SU-DHL-6 (cell line): ENCODE measurements at regions not wholly inside any gene's neighbourhood (a gene's known extent, or its start where the extent isn't known, plus 50 kb on each side); places are given as distances from the start of the nearest gene placed in this dataset.

Source experiments
- H2AFZ ChIP-seq: fragments of 200-600 bp; sonication (generic); 2 replicates; pipeline ENCODE4 v1.6.1; 2014; ENCODE audit warnings: low read depth, mild to moderate bottlenecking, moderate library complexity, mixed read lengths, antibody characterized with exemption, low read length; ENCODE audit not compliant: severe bottlenecking
- H3F3A ChIP-seq: fragments of 200-600 bp; shearing (Covaris generic); 2 replicates; pipeline ENCODE4 v1.6.0; 2016; ENCODE audit warnings: antibody characterized with exemption, mild to moderate bottlenecking; ENCODE audit not compliant: insufficient read depth
- H3K27ac ChIP-seq: fragments of 200-600 bp; sonication (generic); 2 replicates; pipeline ENCODE4 v1.5.1; 2016; ENCODE audit warnings: low read depth, mild to moderate bottlenecking, low read length, moderate library complexity, mixed read lengths
- H3K27me3 ChIP-seq: fragments of 200-600 bp; sonication (generic), shearing (Covaris generic); 2 replicates; pipeline ENCODE4 v1.6.0; 2014; ENCODE audit warnings: mild to moderate bottlenecking, low read length
- H3K36me3 ChIP-seq: fragments of 200-600 bp; sonication (generic); 2 replicates; pipeline ENCODE4 v1.6.1; 2014; ENCODE audit warnings: mild to moderate bottlenecking, low read length, mixed read lengths
- H3K4me2 ChIP-seq: fragments of 300-600, 200-600 bp; shearing (Covaris generic), sonication (generic); 2 replicates; pipeline ENCODE4 v1.6.0; 2014; ENCODE audit warnings: low read length, low read depth, mild to moderate bottlenecking; ENCODE audit not compliant: poor library complexity, severe bottlenecking
- H3K4me3 ChIP-seq: fragments of 200-600 bp; sonication (generic); 2 replicates; pipeline ENCODE4 v1.5.1; 2014; ENCODE audit warnings: antibody characterized with exemption, low read length, mild to moderate bottlenecking, mixed read lengths; ENCODE audit not compliant: insufficient read depth, poor library complexity, severe bottlenecking
- H3K79me2 ChIP-seq: fragments of 200-600 bp; sonication (generic); 2 replicates; pipeline ENCODE4 v1.6.1; 2014; ENCODE audit warnings: mild to moderate bottlenecking, low read length, moderate library complexity; ENCODE audit not compliant: insufficient read depth
- H3K9ac ChIP-seq: fragments of 200-600 bp; sonication (generic); 2 replicates; pipeline ENCODE4 v1.7.0; 2014; ENCODE audit warnings: mild to moderate bottlenecking, low read length
- H3K9me2 ChIP-seq: fragments of 200-600 bp; sonication (generic); replicated peaks from 2 replicates; pipeline ENCODE4 v1.6.1; 2014; ENCODE audit warnings: low read length; ENCODE audit not compliant: insufficient read depth
- H3K9me3 ChIP-seq: fragments of 200-600 bp; sonication (generic); 2 replicates; pipeline ENCODE4 v1.6.1; 2014; ENCODE audit warnings: low read length, mixed read lengths; ENCODE audit not compliant: insufficient read depth
- H4K20me1 ChIP-seq: fragments of 200-600 bp; sonication (generic); 2 replicates; pipeline ENCODE4 v1.6.1; 2014; ENCODE audit warnings: low read depth, mild to moderate bottlenecking, antibody characterized with exemption, low read length, moderate library complexity, mixed read lengths
- EZH2phosphoT487 ChIP-seq: fragments of 200-600 bp; sonication (generic), shearing (Covaris generic); conservative IDR thresholded peaks from 2 replicates; pipeline ENCODE4 v1.6.1; 2018; ENCODE audit warnings: mild to moderate bottlenecking, antibody characterized with exemption, low read length, moderate library complexity, mixed read lengths
- TF ChIP-seq, protein P1 (sequence below): fragments of 200-600 bp; sonication (generic); IDR thresholded peaks from one replicate; pipeline ENCODE4 v1.5.1; 2017; ENCODE audit warnings: antibody characterized with exemption, mild to moderate bottlenecking, low read length, moderate library complexity; ENCODE audit not compliant: insufficient read depth, poor library complexity, severe bottlenecking

DNA sequence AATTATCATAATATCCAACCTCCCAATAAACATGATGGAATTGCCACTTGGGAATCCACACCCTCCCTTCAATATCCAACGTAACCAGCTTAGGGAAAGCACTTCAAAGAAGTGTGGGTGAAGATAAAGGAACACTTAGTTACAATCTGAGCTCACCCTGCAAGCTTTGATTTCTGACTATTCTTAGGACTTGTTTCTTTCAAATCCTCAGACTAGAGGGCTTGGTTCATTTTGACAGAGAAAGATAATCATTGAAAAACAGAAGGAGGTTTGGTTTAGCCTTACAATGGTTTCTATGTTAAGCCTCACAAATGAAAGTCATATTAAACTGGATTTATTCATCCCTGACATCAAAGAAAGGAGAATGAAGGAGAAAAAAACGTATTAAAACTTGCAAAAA, 57.9 kb upstream of the SYT13 start:
- no peaks in the 10 kb centered on the region for H3F3A ChIP-seq
- no peak overlapping the region for H3K9ac ChIP-seq
- no peak overlapping the region for H3K4me2 ChIP-seq
- H3K27ac ChIP-seq, result no peak overlapping the region
- H3K9me2 ChIP-seq, result no peaks in the 10 kb centered on the region
- no peaks in the 10 kb centered on the region for H3K79me2 ChIP-seq
- H4K20me1 ChIP-seq, result no peaks in the 10 kb centered on the region
- TF ChIP-seq, protein P1, sequence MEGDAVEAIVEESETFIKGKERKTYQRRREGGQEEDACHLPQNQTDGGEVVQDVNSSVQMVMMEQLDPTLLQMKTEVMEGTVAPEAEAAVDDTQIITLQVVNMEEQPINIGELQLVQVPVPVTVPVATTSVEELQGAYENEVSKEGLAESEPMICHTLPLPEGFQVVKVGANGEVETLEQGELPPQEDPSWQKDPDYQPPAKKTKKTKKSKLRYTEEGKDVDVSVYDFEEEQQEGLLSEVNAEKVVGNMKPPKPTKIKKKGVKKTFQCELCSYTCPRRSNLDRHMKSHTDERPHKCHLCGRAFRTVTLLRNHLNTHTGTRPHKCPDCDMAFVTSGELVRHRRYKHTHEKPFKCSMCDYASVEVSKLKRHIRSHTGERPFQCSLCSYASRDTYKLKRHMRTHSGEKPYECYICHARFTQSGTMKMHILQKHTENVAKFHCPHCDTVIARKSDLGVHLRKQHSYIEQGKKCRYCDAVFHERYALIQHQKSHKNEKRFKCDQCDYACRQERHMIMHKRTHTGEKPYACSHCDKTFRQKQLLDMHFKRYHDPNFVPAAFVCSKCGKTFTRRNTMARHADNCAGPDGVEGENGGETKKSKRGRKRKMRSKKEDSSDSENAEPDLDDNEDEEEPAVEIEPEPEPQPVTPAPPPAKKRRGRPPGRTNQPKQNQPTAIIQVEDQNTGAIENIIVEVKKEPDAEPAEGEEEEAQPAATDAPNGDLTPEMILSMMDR, result no peak
- TF ChIP-seq EZH2phosphoT487, result no peak
- no peak overlapping the region for H3K4me3 ChIP-seq
- no peaks in the 10 kb centered on the region for H3K36me3 ChIP-seq
- H3K9me3 ChIP-seq, result no peaks in the 10 kb centered on the region
- H3K27me3 ChIP-seq, result no peaks in the 10 kb centered on the region
- H2AFZ ChIP-seq, result no peak overlapping the region

DNA sequence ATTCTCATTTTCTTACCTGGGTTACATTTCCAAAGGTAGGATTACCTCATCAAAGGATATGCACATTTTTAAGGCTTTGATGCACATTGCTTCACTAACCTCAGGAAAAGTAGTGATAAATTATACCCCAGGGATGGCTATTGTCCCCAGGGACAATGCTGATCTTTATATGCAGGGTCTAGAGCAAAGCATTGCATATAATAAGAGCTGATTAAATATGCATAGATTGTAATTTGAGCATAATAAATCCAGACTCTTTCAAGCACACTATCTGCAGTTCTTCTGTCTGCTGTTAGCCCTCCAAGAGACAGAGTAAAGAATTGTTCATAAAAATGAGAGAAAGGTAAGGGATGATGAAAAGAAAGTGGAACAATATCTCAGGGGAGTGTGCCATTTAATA, 57.3 kb upstream of the SYT13 start:
- no peak overlapping the region for H3K27ac ChIP-seq
- TF ChIP-seq EZH2phosphoT487, result no peak
- TF ChIP-seq, protein P1, result no peak

GRCh38 chr11:45341372-45341771, 55.2 kb upstream of the SYT13 start:
- H3K79me2 ChIP-seq, result no peaks in the 10 kb centered on the region
- no peak for TF ChIP-seq EZH2phosphoT487
- TF ChIP-seq, protein P1, result no peak
- H3K4me3 ChIP-seq, result no peak overlapping the region
- H3K36me3 ChIP-seq, result no peaks in the 10 kb centered on the region
- H3K4me2 ChIP-seq, result no peak overlapping the region
- no peak overlapping the region for H3K27ac ChIP-seq
- H4K20me1 ChIP-seq, result no peaks in the 10 kb centered on the region
- H3K9ac ChIP-seq, result no peak overlapping the region
- no peak overlapping the region for H2AFZ ChIP-seq
- no peaks in the 10 kb centered on the region for H3K9me2 ChIP-seq
- H3F3A ChIP-seq, result no peaks in the 10 kb centered on the region
- H3K27me3 ChIP-seq, result no peaks in the 10 kb centered on the region
- H3K9me3 ChIP-seq, result no peaks in the 10 kb centered on the region

More for the DNA sequence above, 57.3 kb upstream of the SYT13 start:
- Histone ChIP-seq H3K9ac (no peak overlapping the region), H3K27me3 (no peaks in the 10 kb centered on the region), H3F3A (no peaks in the 10 kb centered on the region), H3K36me3 (no peaks in the 10 kb centered on the region), H3K4me3 (no peak overlapping the region), H4K20me1 (no peaks in the 10 kb centered on the region), H3K79me2 (no peaks in the 10 kb centered on the region), H3K9me2 (no peaks in the 10 kb centered on the region), H3K9me3 (no peaks in the 10 kb centered on the region), H2AFZ (no peak overlapping the region), H3K4me2 (no peak overlapping the region)
